ENCODE measurements at regions not wholly inside any gene's neighbourhood (a gene's known extent, or its start where the extent isn't known, plus 50 kb on each side); places are given as distances from the start of the nearest gene placed in this dataset.

DNA sequence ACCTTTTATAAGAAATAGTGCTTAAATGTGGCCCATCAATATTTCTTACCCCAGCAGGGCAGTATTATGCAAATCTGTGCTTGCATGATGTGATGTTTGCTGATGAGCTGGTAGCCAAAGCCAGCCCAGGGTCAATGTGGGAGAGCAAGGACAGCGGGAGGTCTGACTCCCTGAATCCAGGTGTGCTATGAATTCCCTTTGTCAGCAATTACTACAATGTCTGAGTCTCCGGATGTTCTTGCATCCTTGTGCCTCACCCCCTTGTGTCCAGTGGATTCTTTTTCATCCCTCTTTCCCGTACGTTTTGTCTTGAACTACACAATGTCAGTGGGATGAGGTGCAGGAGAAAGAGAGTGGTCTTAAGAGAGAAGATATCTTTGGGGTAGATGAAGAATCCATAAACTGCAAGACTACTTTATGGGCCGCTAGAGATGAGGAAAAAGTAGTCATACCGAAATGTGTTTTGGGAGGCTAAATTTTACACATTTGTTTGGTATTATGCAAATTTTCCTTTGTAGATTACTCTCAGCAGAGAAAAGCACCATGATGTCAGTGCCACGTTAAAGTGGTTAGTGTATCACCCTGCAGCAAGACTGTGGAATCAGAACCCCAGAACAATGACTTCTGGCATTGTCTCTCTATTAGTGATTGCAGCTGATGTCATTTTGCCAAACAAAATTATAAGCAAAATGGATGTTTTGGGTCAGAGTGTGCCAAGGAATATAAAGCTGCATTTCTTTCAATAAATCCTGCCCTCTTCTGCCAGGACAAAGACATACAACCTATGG lies 53.5 kb upstream of the TSHZ3 start:
- DNase-seq, result no peak

DNA sequence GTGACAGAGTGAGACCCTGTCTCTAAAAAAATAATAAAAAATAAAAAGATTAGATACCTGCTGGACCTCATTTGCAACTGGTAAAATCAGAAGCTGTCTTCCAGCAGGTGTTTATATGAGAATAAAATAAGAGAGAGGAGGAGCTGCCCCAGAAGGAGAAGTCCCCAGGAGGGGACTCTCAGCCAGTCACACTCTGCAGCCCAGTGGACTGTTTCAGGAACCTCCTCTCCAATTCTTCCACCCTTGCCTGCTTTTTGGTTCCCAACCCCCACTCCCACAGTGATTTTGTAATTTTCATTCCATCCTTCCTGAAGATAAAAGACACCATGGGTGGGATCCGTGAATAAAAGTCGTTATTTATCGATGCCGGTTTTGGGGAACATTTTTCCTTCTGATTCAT lies 56.9 kb upstream of the TSHZ3 start:
- DNase-seq, result no peak

- DNase-seq, result no peak
These were observed 59.4 kb upstream of the TSHZ3 start for GRCh38 chr19:31408460-31409124.

GRCh38 chr19:31413353-31413752 lies 64.1 kb upstream of the TSHZ3 start:
- DNase-seq, result no peak

DNA sequence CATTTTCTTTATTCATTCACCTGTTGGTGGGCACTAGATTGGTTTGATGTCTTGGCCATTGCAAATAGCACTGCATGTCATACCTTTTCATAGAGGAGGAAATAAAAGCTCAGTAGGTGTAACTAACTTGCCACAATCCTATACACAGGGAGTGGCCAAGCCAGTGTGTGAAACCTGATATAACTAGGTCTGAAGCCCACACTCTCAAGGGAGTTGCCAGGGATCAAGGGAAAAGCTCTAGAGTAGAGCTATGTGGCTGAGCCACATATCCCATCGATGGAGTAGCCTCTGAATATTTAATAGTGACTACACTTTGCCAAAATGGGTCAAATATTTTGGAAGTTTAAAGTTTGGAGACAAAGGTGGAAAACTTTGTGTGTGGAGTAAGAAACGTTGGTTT lies 66.1 kb upstream of the TSHZ3 start:
- no peak for DNase-seq

DNA sequence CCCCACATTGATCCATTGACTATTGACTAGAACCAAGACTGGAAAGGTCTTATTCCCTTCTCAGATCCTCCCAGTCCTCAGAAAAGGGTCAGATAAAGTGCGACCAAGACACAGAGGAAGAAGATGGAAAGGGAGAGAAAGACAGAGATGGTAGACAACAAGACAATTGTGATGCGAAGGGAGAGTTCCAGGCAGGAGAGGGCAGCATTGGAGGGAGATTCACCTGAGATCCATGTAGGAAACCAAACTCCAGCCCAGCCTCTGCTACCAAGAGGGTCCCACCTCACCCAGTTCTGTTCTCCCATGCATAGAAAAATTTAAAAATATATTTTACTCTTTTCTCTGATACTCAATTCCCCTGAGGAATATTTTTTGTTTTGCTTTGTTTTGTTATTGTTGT lies 67.3 kb upstream of the TSHZ3 start:
- DNase-seq, result no peak

- no peak for DNase-seq
These were observed 68.8 kb upstream of the TSHZ3 start for GRCh38 chr19:31418055-31418454.

GRCh38 chr19:31418692-31419430 lies 69.6 kb upstream of the TSHZ3 start:
- no peak for DNase-seq

GRCh38 chr19:31419871-31420445 lies 70.7 kb upstream of the TSHZ3 start:
- no peak for DNase-seq

DNA sequence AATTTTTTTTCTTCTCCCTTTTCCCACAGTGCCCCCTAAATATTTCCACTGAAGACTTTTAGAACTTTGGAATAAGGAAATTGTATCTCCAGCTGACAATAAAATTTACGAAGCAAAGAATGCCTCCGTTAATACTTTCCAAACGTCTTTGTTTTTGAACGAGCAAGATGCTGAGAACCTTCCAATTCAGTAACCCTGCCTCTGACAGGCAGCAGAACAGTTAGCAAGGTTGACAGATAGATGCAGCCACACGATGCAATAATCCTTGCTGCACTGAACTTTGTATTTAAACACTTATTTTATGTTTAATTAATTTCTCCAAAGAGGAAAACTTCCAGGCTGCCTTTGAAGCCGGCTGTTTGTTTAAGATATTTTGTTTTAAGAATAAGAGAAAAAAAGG lies 71.8 kb upstream of the TSHZ3 start:
- DNase-seq, result no peak

DNA sequence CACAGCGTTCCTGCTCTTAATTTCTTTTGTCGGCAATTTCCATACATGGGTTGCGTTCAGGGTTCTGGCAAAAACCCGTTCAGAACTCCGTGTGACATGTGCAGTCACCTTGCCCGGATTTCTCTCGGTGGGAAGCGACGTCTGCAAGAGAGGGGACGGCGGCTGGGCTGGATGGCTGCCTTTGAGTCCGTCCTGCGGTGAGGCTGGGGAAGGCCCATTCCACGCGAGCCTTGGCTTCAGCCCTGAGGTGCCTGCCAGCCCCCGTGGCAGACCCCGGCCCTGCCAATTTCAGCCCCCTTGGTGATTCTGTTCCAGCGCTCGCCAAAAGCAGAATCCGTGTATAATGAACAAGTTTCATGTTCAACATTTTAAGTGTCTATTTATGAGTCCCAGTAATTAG lies 72.6 kb upstream of the TSHZ3 start:
- DNase-seq, result no peak

DNA sequence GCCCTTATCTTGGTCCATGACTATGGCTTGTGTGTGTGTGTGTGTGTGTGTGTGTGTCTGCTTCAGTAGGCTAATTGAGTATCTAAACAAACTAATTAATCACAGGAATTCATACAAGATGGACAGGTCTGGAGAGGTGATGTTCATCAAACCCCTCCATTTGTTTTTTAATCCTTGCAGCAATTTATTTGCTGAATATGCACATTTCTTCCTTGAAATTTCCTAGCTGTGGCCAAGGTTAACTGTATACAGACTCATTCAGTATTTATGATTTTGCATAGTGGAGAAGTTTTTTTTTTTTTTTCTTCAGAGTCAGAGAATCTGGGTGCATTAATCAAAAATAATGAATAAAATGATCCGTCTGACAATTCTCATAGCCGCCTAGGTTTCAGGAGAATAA lies 74.7 kb upstream of the TSHZ3 start:
- no peak for DNase-seq

DNA sequence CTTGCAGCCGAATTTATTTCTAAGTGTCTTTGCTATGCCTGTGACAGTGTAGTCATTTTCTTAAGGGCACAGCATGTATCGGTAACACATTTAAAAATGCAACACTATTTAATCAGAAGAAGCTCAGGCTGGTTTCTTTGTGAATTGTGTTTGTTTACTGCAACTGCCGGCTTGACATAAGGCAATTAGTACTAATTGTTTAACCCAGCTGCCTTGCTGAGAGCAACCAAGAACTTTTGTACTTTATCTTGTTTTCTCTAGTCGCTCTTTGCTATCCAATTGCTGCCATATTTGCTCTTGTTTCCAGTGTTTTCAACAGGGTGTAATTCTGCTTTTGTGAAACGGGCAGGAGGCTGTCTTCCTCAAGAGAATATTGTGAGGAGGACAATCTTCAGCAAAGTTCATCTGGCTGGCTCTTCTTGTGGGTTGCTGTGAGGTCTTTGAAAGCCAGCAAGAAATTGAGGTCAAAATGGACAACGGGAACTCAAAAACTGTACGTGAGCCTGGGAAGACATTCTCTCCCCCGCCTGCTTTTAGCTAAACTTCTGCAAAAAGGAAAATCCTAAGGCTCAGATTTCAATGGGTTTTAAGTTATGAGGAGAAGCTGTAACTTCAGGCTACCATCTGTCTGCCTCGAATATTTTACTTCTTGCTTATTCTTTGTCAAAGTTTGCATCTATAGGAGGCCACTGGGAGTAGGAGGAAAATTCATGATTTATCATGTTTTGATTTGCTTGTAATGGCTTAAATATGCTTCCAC lies 75.8 kb upstream of the TSHZ3 start:
- peak; percentile 4 for DNase-seq

- no peak for DNase-seq
These were observed 78.6 kb upstream of the TSHZ3 start for GRCh38 chr19:31427857-31428256.

DNA sequence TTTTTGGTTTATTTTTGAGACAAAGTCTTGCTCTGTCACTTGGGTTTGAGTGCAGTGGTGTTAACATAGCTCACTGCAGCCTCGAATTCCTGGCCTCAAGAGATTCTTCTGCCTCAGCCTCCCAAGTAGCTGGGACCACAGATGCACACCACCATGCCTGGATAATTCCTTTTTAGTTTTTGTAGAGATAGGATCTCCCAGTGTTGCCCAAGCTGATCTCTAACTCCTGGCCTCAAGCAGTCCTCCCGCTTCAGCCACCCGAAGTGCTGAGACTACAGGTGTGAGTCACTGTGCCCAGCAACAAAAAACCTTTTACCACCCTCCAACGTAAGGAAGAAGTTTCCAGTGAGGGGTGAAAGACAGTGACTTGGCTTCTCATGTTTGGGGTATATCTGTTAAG lies 81.1 kb upstream of the TSHZ3 start:
- no peak for DNase-seq

DNA sequence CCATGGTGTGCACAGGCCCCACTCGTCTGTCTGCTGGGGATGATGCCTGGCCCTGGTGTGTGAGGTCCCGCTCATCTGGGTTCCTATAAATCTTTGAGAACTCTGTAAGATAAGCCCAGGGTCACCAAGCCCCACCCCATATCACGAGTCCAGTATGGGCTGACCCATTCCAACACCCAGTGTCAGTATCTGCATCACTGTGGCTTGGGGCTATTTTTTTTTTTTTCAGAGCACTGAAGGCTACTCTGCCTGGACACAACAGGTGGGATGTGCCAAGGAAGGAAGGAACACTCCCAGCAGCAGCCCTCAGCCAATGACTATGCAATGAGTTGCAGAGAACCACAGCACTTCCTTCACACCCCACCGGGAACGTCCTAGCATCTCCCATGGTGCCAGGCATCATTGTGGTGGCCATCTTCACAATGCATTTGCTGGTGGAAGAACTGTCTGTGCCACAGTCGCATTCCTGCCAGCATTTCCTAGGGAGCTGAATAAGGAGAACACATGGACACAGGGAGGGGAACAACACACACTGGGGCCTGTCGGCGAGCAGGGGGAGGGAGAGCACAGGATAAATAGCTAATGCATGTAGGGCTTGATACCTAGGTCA lies 83.1 kb upstream of the TSHZ3 start:
- DNase-seq, result no peak

DNA sequence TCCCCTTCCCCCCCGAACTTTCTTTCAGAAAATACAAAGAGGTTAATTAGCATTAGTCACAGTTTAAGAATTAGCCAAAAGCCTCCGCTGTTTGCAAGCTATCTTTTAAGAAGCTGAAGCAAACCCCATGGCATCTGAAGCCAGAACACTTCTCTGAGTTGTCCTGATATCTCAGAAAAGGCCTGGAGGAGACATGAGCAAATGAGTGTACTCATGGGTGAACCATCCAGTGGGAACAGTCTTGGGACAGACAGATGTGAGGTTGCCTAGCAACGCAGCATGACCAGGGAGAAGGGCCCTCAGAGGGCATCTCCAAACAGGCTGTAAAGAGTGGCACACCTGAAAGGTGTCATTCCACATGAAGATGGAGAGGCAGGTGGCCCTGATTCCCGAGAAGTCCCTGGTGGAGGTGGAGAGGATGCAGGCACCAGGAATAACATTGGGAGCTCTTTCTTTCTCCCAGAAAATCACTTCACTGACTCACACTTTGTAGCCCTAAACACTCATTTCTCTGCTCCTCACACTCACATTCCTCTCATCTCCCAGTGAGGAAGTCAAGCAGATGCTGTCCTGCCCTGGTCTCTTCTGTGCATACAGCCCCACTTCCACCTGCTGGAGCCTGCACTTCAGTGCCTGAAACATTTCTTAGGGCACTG lies 87.0 kb upstream of the TSHZ3 start:
- no peak for DNase-seq

DNA sequence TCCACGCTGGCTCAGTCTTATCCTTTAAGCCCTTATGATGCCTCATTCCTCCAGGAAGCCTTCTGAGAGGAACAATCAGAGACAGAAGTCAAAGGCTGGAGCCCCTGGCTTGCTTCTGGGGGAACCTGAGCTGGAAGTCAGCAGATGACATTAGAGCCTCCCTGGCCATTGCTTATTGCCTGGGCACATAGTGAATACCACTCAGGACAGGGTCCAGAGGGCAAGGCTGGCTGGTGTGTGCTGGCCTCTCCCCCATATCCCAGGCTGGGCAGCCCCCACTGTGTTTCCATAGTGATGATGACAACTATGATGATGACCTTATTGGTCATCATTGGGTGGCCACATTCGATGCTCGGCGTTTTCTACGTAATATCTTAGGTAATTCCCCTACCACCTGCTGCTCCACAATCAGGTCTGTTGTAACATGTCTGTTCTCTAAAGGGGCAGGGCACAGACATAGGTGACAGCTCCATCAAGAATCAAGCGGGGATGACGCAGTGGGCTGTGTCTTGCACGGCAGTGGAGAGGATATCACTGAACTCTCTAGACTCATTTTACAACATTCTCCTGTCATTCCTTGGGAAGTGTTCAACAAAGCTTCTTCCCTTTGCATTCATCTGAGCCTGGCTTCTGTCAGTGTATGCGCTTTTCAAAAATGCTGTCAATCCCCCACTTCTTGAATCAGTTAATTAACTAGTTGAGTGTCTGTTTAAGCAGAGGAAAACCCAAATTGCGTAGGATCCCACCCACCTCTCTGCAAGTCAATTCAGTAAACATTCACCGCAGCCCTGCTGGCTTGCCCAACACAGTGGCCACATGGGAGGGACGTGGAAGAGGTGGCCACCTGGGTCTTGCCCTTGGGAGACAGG lies 89.4 kb upstream of the TSHZ3 start:
- DNase-seq, result no peak

- no peak for DNase-seq
These were observed 90.0 kb upstream of the TSHZ3 start for GRCh38 chr19:31439270-31439573.

DNA sequence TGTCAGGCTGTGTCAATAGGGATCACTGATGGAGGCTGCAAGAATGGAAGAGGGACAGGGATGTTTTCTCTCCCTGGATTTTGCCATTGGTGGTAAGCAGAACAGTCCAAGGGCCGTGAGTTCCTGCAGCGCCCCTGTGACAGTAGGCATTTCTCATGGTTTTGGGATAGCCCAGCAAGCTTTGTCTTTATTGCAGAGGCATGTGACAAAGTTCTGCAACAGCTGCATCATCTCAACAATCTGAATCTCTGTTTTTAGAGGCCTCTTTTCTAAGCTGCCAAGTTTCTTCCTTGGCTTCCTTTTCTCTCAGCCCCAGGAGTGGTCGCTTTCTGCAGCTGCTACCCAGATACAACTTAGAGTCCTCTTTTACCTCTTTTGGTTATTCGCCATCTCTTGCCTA lies 95.7 kb upstream of the TSHZ3 start:
- DNase-seq, result no peak

GRCh38 chr19:31445406-31445805 lies 96.2 kb upstream of the TSHZ3 start:
- DNase-seq, result no peak
